H9 (cell line): ENCODE measurements at regions not wholly inside any gene's neighbourhood (a gene's known extent, or its start where the extent isn't known, plus 50 kb on each side); places are given as distances from the start of the nearest gene placed in this dataset.

ENCODE experiments used
- DNase-seq: peaks from one replicate; pipeline ENCODE4 v3.0.0-alpha.2; 2017
- H2AFZ ChIP-seq: one replicate; pipeline ENCODE4 v1.6.1; 2013; ENCODE audit warnings: mild to moderate bottlenecking, low read length, control low read depth, moderate library complexity
- H2AK5ac ChIP-seq: 2 replicates; pipeline ENCODE4 v1.6.1; 2013; ENCODE audit warnings: low read length, control low read depth, mixed read lengths; ENCODE audit not compliant: insufficient read length
- H2BK120ac ChIP-seq: one replicate; pipeline ENCODE4 v1.6.1; 2013; ENCODE audit warnings: low read depth, mild to moderate bottlenecking, low read length, control low read depth, inconsistent platforms; ENCODE audit not compliant: poor library complexity, severe bottlenecking
- H2BK12ac ChIP-seq: 2 replicates; pipeline ENCODE4 v1.6.1; 2013; ENCODE audit warnings: low read length, control low read depth, mixed read lengths, low read depth; ENCODE audit not compliant: insufficient read length
- H2BK15ac ChIP-seq: 2 replicates; pipeline ENCODE4 v1.6.1; 2013; ENCODE audit warnings: low read depth, low read length, control low read depth
- H2BK20ac ChIP-seq: one replicate; pipeline ENCODE4 v1.6.1; 2013; ENCODE audit warnings: low read depth, mild to moderate bottlenecking, low read length, control low read depth, inconsistent platforms; ENCODE audit not compliant: poor library complexity, severe bottlenecking
- H2BK5ac ChIP-seq: 2 replicates; pipeline ENCODE4 v1.6.1; 2013; ENCODE audit warnings: low read length, control low read depth, mixed read lengths; ENCODE audit not compliant: insufficient read length
- H3K14ac ChIP-seq: 2 replicates; pipeline ENCODE4 v1.6.1; 2013; ENCODE audit warnings: low read length, control low read depth; ENCODE audit not compliant: insufficient read depth
- H3K18ac ChIP-seq: 2 replicates; pipeline ENCODE4 v1.6.1; 2013; ENCODE audit warnings: low read depth, mild to moderate bottlenecking, mixed read lengths, low read length, control low read depth; ENCODE audit not compliant: insufficient read length
- H3K23ac ChIP-seq: 2 replicates; pipeline ENCODE4 v1.6.1; 2013; ENCODE audit warnings: low read length, control low read depth, mixed read lengths, low read depth; ENCODE audit not compliant: insufficient read length
- H3K23me2 ChIP-seq: 2 replicates; pipeline ENCODE4 v1.6.1; 2013; ENCODE audit warnings: low read depth, mild to moderate bottlenecking, mixed read lengths, low read length, control low read depth; ENCODE audit not compliant: insufficient read length, poor library complexity, severe bottlenecking
- H3K27ac ChIP-seq: 2 replicates; pipeline ENCODE4 v1.5.1; 2013; ENCODE audit warnings: low read length, control low read depth, mixed read lengths, low read depth; ENCODE audit not compliant: insufficient read length
- H3K27me3 ChIP-seq: 2 replicates; pipeline ENCODE4 v1.6.1; 2013; ENCODE audit warnings: low read length, control low read depth, inconsistent platforms; ENCODE audit not compliant: insufficient read depth
- H3K4ac ChIP-seq: 2 replicates; pipeline ENCODE4 v1.6.1; 2013; ENCODE audit warnings: low read depth, mild to moderate bottlenecking, control low read depth, inconsistent platforms, low read length, moderate library complexity
- H3K4me1 ChIP-seq: 2 replicates; pipeline ENCODE4 v1.6.1; 2013; ENCODE audit warnings: low read length, control low read depth, inconsistent platforms; ENCODE audit not compliant: insufficient read depth
- H3K4me2 ChIP-seq: 2 replicates; pipeline ENCODE4 v1.6.1; 2013; ENCODE audit warnings: low read length, control low read depth, mixed read lengths; ENCODE audit not compliant: insufficient read length, insufficient read depth
- H3K56ac ChIP-seq: 2 replicates; pipeline ENCODE4 v1.6.1; 2013; ENCODE audit warnings: low read depth, mild to moderate bottlenecking, mixed read lengths, low read length, control low read depth; ENCODE audit not compliant: insufficient read length
- H3K79me1 ChIP-seq: 2 replicates; pipeline ENCODE4 v1.6.1; 2013; ENCODE audit warnings: low read depth, mild to moderate bottlenecking, moderate library complexity, low read length, control low read depth, inconsistent platforms; ENCODE audit not compliant: insufficient read depth, poor library complexity, severe bottlenecking
- H3K79me2 ChIP-seq: 2 replicates; pipeline ENCODE4 v1.6.1; 2013; ENCODE audit warnings: low read length, control low read depth, inconsistent platforms; ENCODE audit not compliant: insufficient read depth
- H3K9ac ChIP-seq: 2 replicates; pipeline ENCODE4 v1.6.1; 2013; ENCODE audit warnings: low read length, control low read depth, mixed read lengths; ENCODE audit not compliant: insufficient read length; ENCODE audit errors: extremely low read depth
- H3K9me3 ChIP-seq: one replicate; pipeline ENCODE4 v1.6.1; 2013; ENCODE audit warnings: low read depth, low read length, inconsistent platforms; ENCODE audit not compliant: control insufficient read depth
- H3T11ph ChIP-seq: one replicate; pipeline ENCODE4 v1.6.1; 2013; ENCODE audit warnings: mild to moderate bottlenecking, low read length, control low read depth, inconsistent platforms
- H4K20me1 ChIP-seq: one replicate; pipeline ENCODE4 v1.6.1; 2013; ENCODE audit not compliant: control insufficient read depth, insufficient read length, insufficient read depth
- H4K5ac ChIP-seq: 2 replicates; pipeline ENCODE4 v1.6.1; 2013; ENCODE audit warnings: low read depth, mild to moderate bottlenecking, mixed read lengths, low read length, control low read depth; ENCODE audit not compliant: insufficient read length
- H4K8ac ChIP-seq: replicated peaks from 2 replicates; pipeline ENCODE4 v1.6.1; 2013; ENCODE audit warnings: low read length, control low read depth, mixed read lengths, low read depth; ENCODE audit not compliant: insufficient read length
- H4K91ac ChIP-seq: 2 replicates; pipeline ENCODE4 v1.6.1; 2013; ENCODE audit warnings: low read depth, mild to moderate bottlenecking, moderate library complexity, mixed read lengths, low read length, control low read depth; ENCODE audit not compliant: insufficient read length
- H3K27ac Mint-ChIP-seq, 3 experiments: 2 replicates in 2 of 3; 3 replicates in 1 of 3; pipeline ENCODE4 v1.8.0; 2020 to 2021; ENCODE audit warnings: mixed read lengths in 3 of 3, mild to moderate bottlenecking in 1 of 3, moderate library complexity in 1 of 3
- H3K27me3 Mint-ChIP-seq: 2 replicates; pipeline ENCODE4 v1.8.0; 2021; ENCODE audit warnings: low read depth, mild to moderate bottlenecking, moderate library complexity, mixed read lengths
- H3K36me3 Mint-ChIP-seq, 3 experiments: 2 replicates in 2 of 3; 3 replicates in 1 of 3; pipeline ENCODE4 v1.8.0; 2020 to 2021; ENCODE audit warnings: low read depth in 3 of 3, mixed read lengths in 3 of 3; ENCODE audit not compliant: insufficient read depth in 1 of 3
- H3K4me1 Mint-ChIP-seq, 2 experiments: 2 replicates each; pipeline ENCODE4 v1.8.0; 2020; ENCODE audit warnings: mixed read lengths in 2 of 2
- H3K4me3 Mint-ChIP-seq, 2 experiments: 2 replicates in 1 of 2; 3 replicates in 1 of 2; pipeline ENCODE4 v1.8.0; 2020 to 2021; ENCODE audit warnings: mild to moderate bottlenecking in 2 of 2, mixed read lengths in 2 of 2, moderate library complexity in 1 of 2
- H3K9me3 Mint-ChIP-seq, 2 experiments: 2 replicates in 1 of 2; 3 replicates in 1 of 2; pipeline ENCODE4 v1.8.0; 2020; ENCODE audit warnings: mild to moderate bottlenecking in 2 of 2, mixed read lengths in 2 of 2, moderate library complexity in 1 of 2
- CTCF ChIP-seq: fragments of 200-600 bp; sonication (generic); conservative IDR thresholded peaks from 3 replicates; pipeline ENCODE4 v1.8.0; 2021; ENCODE audit warnings: antibody characterized with exemption, mild to moderate bottlenecking
- WGBS: extraction: QIAGEN DNeasy Blood & Tissue Kit; methylation state at CpG from one replicate; pipeline ENCODE4 v1.1.7; 2013; ENCODE audit warnings: missing lambda C conversion rate, low lambda C conversion rate, mixed read lengths; ENCODE audit not compliant: insufficient read length; ENCODE audit errors: extremely low coverage; 5-methylcytosine and 5-hydroxymethylcytosine counted together

GRCh38 chr4:29867412-29867811 is 852.8 kb upstream of the PCDH7 start:
- no peak overlapping the region for H3K14ac ChIP-seq
- no peak overlapping the region for H3K18ac ChIP-seq
- H3K23ac ChIP-seq: no peak overlapping the region
- H3K4ac ChIP-seq: no peak overlapping the region
- Mint-ChIP-seq H3K27me3 (no peaks in the 10 kb centered on the region), H3K36me3 (peaks cover 10 to 20% (median 13%) of the 10 kb centered on the region in 3 experiments), H3K4me3 (no peak overlapping the region), H3K4me1 (no peaks in the 10 kb centered on the region), H3K9me3 (peaks cover 32 to 45% of the 10 kb centered on the region in 2 experiments), H3K27ac (no peak overlapping the region)
- TF ChIP-seq CTCF: peak; percentile 23; the same call in 1 of the 3 replicates
- no peaks in the 10 kb centered on the region for H3K4me1 ChIP-seq
- no peak overlapping the region for H2AK5ac ChIP-seq
- H2BK5ac ChIP-seq: no peak overlapping the region
- no peak overlapping the region for H4K5ac ChIP-seq
- H2BK15ac ChIP-seq: no peak overlapping the region
- H2BK12ac ChIP-seq: no peak overlapping the region
- H4K91ac ChIP-seq: no peak overlapping the region
- H2AFZ ChIP-seq: no peak overlapping the region
- no peak overlapping the region for H2BK120ac ChIP-seq
- DNase-seq: no peak
- H4K8ac ChIP-seq: no peak overlapping the region
- H3K23me2 ChIP-seq: no peaks in the 10 kb centered on the region
- H3K4me2 ChIP-seq: no peak overlapping the region
- no peaks in the 10 kb centered on the region for H3K9me3 ChIP-seq
- no peak overlapping the region for H3T11ph ChIP-seq
- H3K9ac ChIP-seq: no peak overlapping the region
- H3K56ac ChIP-seq: no peak overlapping the region
- H3K79me2 ChIP-seq: no peaks in the 10 kb centered on the region
- no peaks in the 10 kb centered on the region for H3K27me3 ChIP-seq
- no peaks in the 10 kb centered on the region for H3K79me1 ChIP-seq
- no peak overlapping the region for H2BK20ac ChIP-seq
- no peaks in the 10 kb centered on the region for H4K20me1 ChIP-seq
- no CpG with 5 or more reads among the region's 1 CpG for WGBS
- H3K27ac ChIP-seq: no peak overlapping the region
